ENCODE measurements at regions not wholly inside any gene's neighbourhood (a gene's known extent, or its start where the extent isn't known, plus 50 kb on each side); places are given as distances from the start of the nearest gene placed in this dataset.

GRCh38 chr4:135007400-135007799, 805.8 kb upstream of the PABPC4L start:
- no peaks in the 10 kb centered on the region for H3K9me3 ChIP-seq (ENCODE audit: control insufficient read depth, low read length)
- H3K4me3 ChIP-seq (ENCODE audit: insufficient read depth, low read depth, low read length): no peak overlapping the region
- no peaks in the 10 kb centered on the region for H3K27me3 ChIP-seq (ENCODE audit: control insufficient read depth, insufficient read depth, low read length, poor library complexity, severe bottlenecking)
- H3K27ac ChIP-seq (ENCODE audit: insufficient read depth, low read depth, low read length, poor library complexity, severe bottlenecking): no peak overlapping the region
- H3K4me1 ChIP-seq (ENCODE audit: control insufficient read depth, insufficient read depth, low read length): no peaks in the 10 kb centered on the region
- H3K36me3 ChIP-seq (ENCODE audit: control insufficient read depth, insufficient read depth, low read length): no peaks in the 10 kb centered on the region
- WGBS, 2 experiments: 80 to 85% methylated on average over 3 of the region's 3 CpGs

GRCh38 chr4:134999169-134999568, 797.6 kb upstream of the PABPC4L start:
- Histone ChIP-seq H3K27me3 (ENCODE audit: control insufficient read depth, insufficient read depth, low read length, poor library complexity, severe bottlenecking) (no peaks in the 10 kb centered on the region), H3K27ac (ENCODE audit: insufficient read depth, low read depth, low read length, poor library complexity, severe bottlenecking) (no peak overlapping the region), H3K4me1 (ENCODE audit: control insufficient read depth, insufficient read depth, low read length) (no peaks in the 10 kb centered on the region), H3K9me3 (ENCODE audit: control insufficient read depth, low read length) (no peaks in the 10 kb centered on the region), H3K4me3 (ENCODE audit: insufficient read depth, low read depth, low read length) (no peak overlapping the region), H3K36me3 (ENCODE audit: control insufficient read depth, insufficient read depth, low read length) (no peaks in the 10 kb centered on the region)
- 95 to 96% methylated on average over 2 of the region's 2 CpGs for WGBS, 2 experiments

- no peak overlapping the region for H3K27ac ChIP-seq (ENCODE audit: insufficient read depth, low read depth, low read length, poor library complexity, severe bottlenecking)
- no peaks in the 10 kb centered on the region for H3K9me3 ChIP-seq (ENCODE audit: control insufficient read depth, low read length)
- H3K4me1 ChIP-seq (ENCODE audit: control insufficient read depth, insufficient read depth, low read length): no peaks in the 10 kb centered on the region
- H3K4me3 ChIP-seq (ENCODE audit: insufficient read depth, low read depth, low read length): no peak overlapping the region
- H3K27me3 ChIP-seq (ENCODE audit: control insufficient read depth, insufficient read depth, low read length, poor library complexity, severe bottlenecking): no peaks in the 10 kb centered on the region
- 88 to 93% methylated on average over 3 of the region's 3 CpGs for WGBS, 2 experiments
- no peaks in the 10 kb centered on the region for H3K36me3 ChIP-seq (ENCODE audit: control insufficient read depth, insufficient read depth, low read length)
Observed at GRCh38 chr4:134961963-134962362, 760.4 kb upstream of the PABPC4L start.

- no peak overlapping the region for H3K4me3 ChIP-seq (ENCODE audit: insufficient read depth, low read depth, low read length)
- no peaks in the 10 kb centered on the region for H3K4me1 ChIP-seq (ENCODE audit: control insufficient read depth, insufficient read depth, low read length)
- no peaks in the 10 kb centered on the region for H3K27me3 ChIP-seq (ENCODE audit: control insufficient read depth, insufficient read depth, low read length, poor library complexity, severe bottlenecking)
- no peak overlapping the region for H3K27ac ChIP-seq (ENCODE audit: insufficient read depth, low read depth, low read length, poor library complexity, severe bottlenecking)
- 90 to 97% methylated on average over 1 of the region's 1 CpG for WGBS, 2 experiments
- H3K9me3 ChIP-seq (ENCODE audit: control insufficient read depth, low read length): no peaks in the 10 kb centered on the region
- H3K36me3 ChIP-seq (ENCODE audit: control insufficient read depth, insufficient read depth, low read length): no peaks in the 10 kb centered on the region
Observed at GRCh38 chr4:134958862-134959261, 757.3 kb upstream of the PABPC4L start.

GRCh38 chr4:134955059-134955458, 753.5 kb upstream of the PABPC4L start:
- 100% methylated on average over 1 of the region's 1 CpG for WGBS, 2 experiments
- Histone ChIP-seq H3K4me1 (ENCODE audit: control insufficient read depth, insufficient read depth, low read length) (no peaks in the 10 kb centered on the region), H3K36me3 (ENCODE audit: control insufficient read depth, insufficient read depth, low read length) (no peaks in the 10 kb centered on the region), H3K9me3 (ENCODE audit: control insufficient read depth, low read length) (no peaks in the 10 kb centered on the region), H3K27me3 (ENCODE audit: control insufficient read depth, insufficient read depth, low read length, poor library complexity, severe bottlenecking) (no peaks in the 10 kb centered on the region), H3K4me3 (ENCODE audit: insufficient read depth, low read depth, low read length) (no peak overlapping the region), H3K27ac (ENCODE audit: insufficient read depth, low read depth, low read length, poor library complexity, severe bottlenecking) (no peak overlapping the region)

- no peak overlapping the region for H3K27ac ChIP-seq (ENCODE audit: insufficient read depth, low read depth, low read length, poor library complexity, severe bottlenecking)
- H3K36me3 ChIP-seq (ENCODE audit: control insufficient read depth, insufficient read depth, low read length): no peaks in the 10 kb centered on the region
- no peaks in the 10 kb centered on the region for H3K9me3 ChIP-seq (ENCODE audit: control insufficient read depth, low read length)
- no peaks in the 10 kb centered on the region for H3K27me3 ChIP-seq (ENCODE audit: control insufficient read depth, insufficient read depth, low read length, poor library complexity, severe bottlenecking)
- H3K4me3 ChIP-seq (ENCODE audit: insufficient read depth, low read depth, low read length): no peak overlapping the region
- WGBS, 2 experiments: 94 to 97% methylated on average over 21 of the region's 21 CpGs
- H3K4me1 ChIP-seq (ENCODE audit: control insufficient read depth, insufficient read depth, low read length): no peaks in the 10 kb centered on the region
Observed at GRCh38 chr4:134952775-134953174, 751.2 kb upstream of the PABPC4L start.

GRCh38 chr4:134952305-134952704, 750.7 kb upstream of the PABPC4L start:
- Histone ChIP-seq H3K4me3 (ENCODE audit: insufficient read depth, low read depth, low read length) (no peak overlapping the region), H3K27me3 (ENCODE audit: control insufficient read depth, insufficient read depth, low read length, poor library complexity, severe bottlenecking) (no peaks in the 10 kb centered on the region), H3K4me1 (ENCODE audit: control insufficient read depth, insufficient read depth, low read length) (no peaks in the 10 kb centered on the region), H3K36me3 (ENCODE audit: control insufficient read depth, insufficient read depth, low read length) (no peaks in the 10 kb centered on the region), H3K27ac (ENCODE audit: insufficient read depth, low read depth, low read length, poor library complexity, severe bottlenecking) (no peak overlapping the region), H3K9me3 (ENCODE audit: control insufficient read depth, low read length) (no peaks in the 10 kb centered on the region)
- WGBS, 2 experiments: 95% methylated on average over 13 of the region's 13 CpGs

- no peaks in the 10 kb centered on the region for H3K9me3 ChIP-seq (ENCODE audit: control insufficient read depth, low read length)
- 93 to 94% methylated on average over 22 of the region's 22 CpGs for WGBS, 2 experiments
Observed at GRCh38 chr4:134948110-134948642, 746.6 kb upstream of the PABPC4L start.

GRCh38 chr4:134944115-134944514, 742.5 kb upstream of the PABPC4L start:
- WGBS, 2 experiments: 95 to 97% methylated on average over 21 of the region's 21 CpGs
- no peak overlapping the region for H3K4me3 ChIP-seq (ENCODE audit: insufficient read depth, low read depth, low read length)
- no peaks in the 10 kb centered on the region for H3K36me3 ChIP-seq (ENCODE audit: control insufficient read depth, insufficient read depth, low read length)
- no peaks in the 10 kb centered on the region for H3K4me1 ChIP-seq (ENCODE audit: control insufficient read depth, insufficient read depth, low read length)
- H3K27me3 ChIP-seq (ENCODE audit: control insufficient read depth, insufficient read depth, low read length, poor library complexity, severe bottlenecking): no peaks in the 10 kb centered on the region
- no peaks in the 10 kb centered on the region for H3K9me3 ChIP-seq (ENCODE audit: control insufficient read depth, low read length)
- no peak overlapping the region for H3K27ac ChIP-seq (ENCODE audit: insufficient read depth, low read depth, low read length, poor library complexity, severe bottlenecking)

More at GRCh38 chr4:134948110-134948642, 746.6 kb upstream of the PABPC4L start:
- H3K4me1 ChIP-seq (ENCODE audit: control insufficient read depth, insufficient read depth, low read length): no peaks in the 10 kb centered on the region
- no peaks in the 10 kb centered on the region for H3K36me3 ChIP-seq (ENCODE audit: control insufficient read depth, insufficient read depth, low read length)
- H3K27ac ChIP-seq (ENCODE audit: insufficient read depth, low read depth, low read length, poor library complexity, severe bottlenecking): no peak overlapping the region
- no peaks in the 10 kb centered on the region for H3K27me3 ChIP-seq (ENCODE audit: control insufficient read depth, insufficient read depth, low read length, poor library complexity, severe bottlenecking)
- no peak overlapping the region for H3K4me3 ChIP-seq (ENCODE audit: insufficient read depth, low read depth, low read length)

- 58 to 80% methylated on average over 2 to 3 of the region's 3 CpGs for WGBS, 2 experiments
- Histone ChIP-seq H3K36me3 (ENCODE audit: control insufficient read depth, insufficient read depth, low read length) (no peaks in the 10 kb centered on the region), H3K27ac (ENCODE audit: insufficient read depth, low read depth, low read length, poor library complexity, severe bottlenecking) (no peak overlapping the region), H3K27me3 (ENCODE audit: control insufficient read depth, insufficient read depth, low read length, poor library complexity, severe bottlenecking) (no peaks in the 10 kb centered on the region), H3K4me3 (ENCODE audit: insufficient read depth, low read depth, low read length) (no peak overlapping the region), H3K4me1 (ENCODE audit: control insufficient read depth, insufficient read depth, low read length) (no peaks in the 10 kb centered on the region), H3K9me3 (ENCODE audit: control insufficient read depth, low read length) (no peaks in the 10 kb centered on the region)
Observed at GRCh38 chr4:134936014-134936413, 734.4 kb upstream of the PABPC4L start.

- Histone ChIP-seq H3K4me3 (ENCODE audit: insufficient read depth, low read depth, low read length) (no peak overlapping the region), H3K27me3 (ENCODE audit: control insufficient read depth, insufficient read depth, low read length, poor library complexity, severe bottlenecking) (no peaks in the 10 kb centered on the region), H3K36me3 (ENCODE audit: control insufficient read depth, insufficient read depth, low read length) (no peaks in the 10 kb centered on the region), H3K9me3 (ENCODE audit: control insufficient read depth, low read length) (no peaks in the 10 kb centered on the region), H3K4me1 (ENCODE audit: control insufficient read depth, insufficient read depth, low read length) (no peaks in the 10 kb centered on the region), H3K27ac (ENCODE audit: insufficient read depth, low read depth, low read length, poor library complexity, severe bottlenecking) (no peak overlapping the region)
- WGBS, 2 experiments: 57 to 63% methylated on average over 2 of the region's 2 CpGs
Observed at GRCh38 chr4:134935320-134935719, 733.7 kb upstream of the PABPC4L start.

All from ectodermal cell (in vitro differentiated cells).